Ishikawa (cell line): ENCODE measurements at regions not wholly inside any gene's neighbourhood (a gene's known extent, or its start where the extent isn't known, plus 50 kb on each side); places are given as distances from the start of the nearest gene placed in this dataset.

Source experiments
- CEBPB ChIP-seq: IDR thresholded peaks from 2 replicates; pipeline ENCODE4 v1.6.1; 2012
- CREB1 ChIP-seq: IDR thresholded peaks from 2 replicates; pipeline ENCODE4 v1.6.1; 2012; ENCODE audit warnings: low read depth
- EGR1 ChIP-seq: IDR thresholded peaks from 2 replicates; pipeline ENCODE4 v1.6.1; 2012
- EP300 ChIP-seq: IDR thresholded peaks from 2 replicates; pipeline ENCODE4 v1.6.1; 2012; ENCODE audit warnings: borderline replicate concordance
- FOXM1 ChIP-seq: IDR thresholded peaks from 2 replicates; pipeline ENCODE4 v1.6.1; 2012; ENCODE audit warnings: low read depth, borderline replicate concordance
- MAX ChIP-seq: IDR thresholded peaks from 2 replicates; pipeline ENCODE4 v1.6.1; 2012
- NFIC ChIP-seq: IDR thresholded peaks from 2 replicates; pipeline ENCODE4 v1.6.1; 2012
- RAD21 ChIP-seq: IDR thresholded peaks from 2 replicates; pipeline ENCODE4 v1.6.1; 2012; ENCODE audit warnings: low read depth
- REST ChIP-seq: IDR thresholded peaks from 2 replicates; pipeline ENCODE4 v1.6.1; 2012; ENCODE audit warnings: low read depth, mild to moderate bottlenecking
- TAF1 ChIP-seq: IDR thresholded peaks from 2 replicates; pipeline ENCODE4 v1.6.1; 2012; ENCODE audit warnings: low read depth, mild to moderate bottlenecking
- TCF12 ChIP-seq: IDR thresholded peaks from 2 replicates; pipeline ENCODE4 v1.6.1; 2012; ENCODE audit warnings: low read depth
- TEAD4 ChIP-seq: IDR thresholded peaks from 2 replicates; pipeline ENCODE4 v1.6.1; 2012
- YY1 ChIP-seq: IDR thresholded peaks from 2 replicates; pipeline ENCODE4 v1.6.1; 2012; ENCODE audit warnings: low read depth
- ZBTB7A ChIP-seq: IDR thresholded peaks from 2 replicates; pipeline ENCODE4 v1.6.1; 2012; ENCODE audit warnings: low read depth
- TF ChIP-seq, protein P1 (sequence below): IDR thresholded peaks from 2 replicates; pipeline ENCODE4 v1.6.1; 2012

DNA sequence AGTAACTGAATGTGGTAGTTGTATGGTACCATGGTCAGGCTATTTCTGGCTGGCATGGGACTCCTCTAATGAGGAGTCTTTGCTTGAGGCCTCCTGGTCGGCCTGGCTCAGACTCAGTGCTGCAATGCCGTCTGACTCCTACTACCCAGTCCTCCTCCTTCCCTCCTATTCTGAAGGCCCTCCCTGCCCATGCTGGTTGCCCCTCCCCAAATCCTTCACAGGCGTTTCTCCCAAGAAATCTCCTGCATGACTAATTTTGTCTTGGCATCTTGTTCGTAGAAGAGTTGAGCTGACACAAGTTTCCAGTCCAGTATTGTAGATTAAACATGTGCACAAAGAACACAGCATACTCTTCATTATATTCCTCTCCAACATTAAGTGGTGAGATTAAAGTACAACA is 115.5 kb downstream of the NFKBIZ start:
- TF ChIP-seq NFIC (no peak), TEAD4 (no peak), FOXM1 (no peak), TAF1 (no peak), ZBTB7A (no peak), EGR1 (no peak), CEBPB (no peak), REST (no peak), YY1 (no peak)

DNA sequence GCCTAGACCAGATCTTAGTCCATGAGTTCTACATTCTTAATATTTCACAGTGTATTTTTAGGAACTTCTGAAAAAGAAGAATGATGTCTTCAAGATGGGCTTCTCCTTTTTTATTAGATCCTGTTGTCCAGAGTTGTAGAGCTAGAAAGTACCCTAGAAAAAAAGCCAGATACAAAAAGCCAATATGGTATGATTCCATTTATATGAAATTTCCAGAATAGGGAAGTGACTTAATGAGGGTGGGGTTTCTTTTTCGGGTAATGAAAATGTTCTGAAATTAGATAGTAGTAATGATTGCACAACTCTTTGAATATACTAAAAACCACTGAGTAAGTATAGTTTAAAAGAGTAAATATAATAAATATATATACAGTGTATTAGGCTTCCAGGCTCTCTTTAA is 116.9 kb downstream of the NFKBIZ start:
- no peak for TF ChIP-seq REST
- TF ChIP-seq TEAD4, result no peak
- TF ChIP-seq RAD21, result no peak
- no peak for TF ChIP-seq CEBPB
- TF ChIP-seq ZBTB7A, result no peak
- TF ChIP-seq TAF1, result no peak
- TF ChIP-seq TCF12, result no peak
- TF ChIP-seq NFIC, result no peak
- TF ChIP-seq CREB1, result no peak
- no peak for TF ChIP-seq EGR1
- no peak for TF ChIP-seq YY1
- TF ChIP-seq FOXM1, result no peak
- no peak for TF ChIP-seq EP300
- TF ChIP-seq, protein P1, sequence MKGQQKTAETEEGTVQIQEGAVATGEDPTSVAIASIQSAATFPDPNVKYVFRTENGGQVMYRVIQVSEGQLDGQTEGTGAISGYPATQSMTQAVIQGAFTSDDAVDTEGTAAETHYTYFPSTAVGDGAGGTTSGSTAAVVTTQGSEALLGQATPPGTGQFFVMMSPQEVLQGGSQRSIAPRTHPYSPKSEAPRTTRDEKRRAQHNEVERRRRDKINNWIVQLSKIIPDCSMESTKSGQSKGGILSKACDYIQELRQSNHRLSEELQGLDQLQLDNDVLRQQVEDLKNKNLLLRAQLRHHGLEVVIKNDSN, result no peak
- TF ChIP-seq MAX, result no peak

DNA sequence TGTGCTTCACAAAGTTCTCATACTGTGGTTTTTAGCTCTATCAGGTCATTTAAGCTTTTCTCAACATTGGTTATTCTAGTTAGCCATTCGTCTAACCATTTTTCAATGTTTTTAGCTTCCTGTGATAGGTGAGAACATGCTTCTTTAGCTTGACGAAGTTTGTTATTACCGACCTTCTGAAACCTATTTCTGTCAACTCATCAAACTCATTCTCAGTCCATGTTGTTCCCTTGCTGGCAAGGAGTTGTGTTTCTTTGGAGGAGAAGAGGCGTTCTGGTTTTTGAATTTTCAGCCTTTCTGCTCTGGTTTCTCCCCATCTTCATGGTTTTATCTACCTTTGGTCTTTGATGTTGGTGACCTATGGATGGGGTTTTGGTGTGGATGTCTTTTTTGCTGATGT is 120.9 kb downstream of the NFKBIZ start:
- no peak for TF ChIP-seq FOXM1
- no peak for TF ChIP-seq REST
- TF ChIP-seq TAF1, result no peak
- TF ChIP-seq TEAD4, result no peak
- no peak for TF ChIP-seq EGR1
- no peak for TF ChIP-seq ZBTB7A
- TF ChIP-seq YY1, result no peak
- no peak for TF ChIP-seq MAX
- TF ChIP-seq TCF12, result no peak

GRCh38 chr3:101970905-101971304 is 121.6 kb downstream of the NFKBIZ start:
- TF ChIP-seq REST (no peak), EP300 (no peak), NFIC (no peak), EGR1 (no peak), TAF1 (no peak), RAD21 (no peak), TCF12 (no peak)
